HCT116 (cell line): ENCODE measurements at regions not wholly inside any gene's neighbourhood (a gene's known extent, or its start where the extent isn't known, plus 50 kb on each side); places are given as distances from the start of the nearest gene placed in this dataset.

Experiments used
- ATAC-seq: fragments of 200-7000 bp; cut with Tn5 transposase; 2 replicates; pipeline ENCODE4 v1.9.1; 2020; ENCODE audit warnings: mild to moderate bottlenecking, moderate library complexity
- BruUV-seq: library from RNA; stranded (reverse); fragments of 400-500 nt; replicated peaks from 2 replicates; lab custom pipeline; 2021; lab: Mats Ljungman, UMichigan
- CTCF ChIA-PET: fragments of 300-600 bp; sonication (Branson Sonifier 250); formaldehyde crosslinking; loops from one replicate; lab custom pipeline; 2021; ENCODE audit warnings: antibody characterized with exemption; lab: Charles Lee
- POLR2A ChIA-PET: fragments of 300-600, 350-600 bp; sonication (Branson Sonifier 250); formaldehyde crosslinking; loops from one replicate; lab custom pipeline; 2021; ENCODE audit warnings: antibody characterized with exemption; lab: Charles Lee
- RAD21 ChIA-PET, 2 experiments: fragments of 300-600 bp; sonication (Branson Sonifier 250); formaldehyde crosslinking; loops; one replicate each; lab custom pipeline; 2023; ENCODE audit warnings: low total read pairs in 2 of 2; ENCODE audit not compliant: uncharacterized antibody in 2 of 2, unreplicated experiment in 2 of 2, low non-redundant PET in 1 of 2; lab: Charles Lee
- DNase-seq: peaks from one replicate; pipeline ENCODE4 v3.0.0-alpha.2; 2010; ENCODE audit warnings: low read depth, low spot score
- H2AFZ ChIP-seq: fragments of 200-600 bp; shearing (Covaris generic), sonication (generic); 2 replicates; pipeline ENCODE4 v1.6.1; 2017; ENCODE audit warnings: low read depth, mixed run types, mixed read lengths, antibody characterized with exemption, low read length; ENCODE audit not compliant: poor library complexity, severe bottlenecking
- H3K27ac ChIP-seq: 2 replicates; pipeline ENCODE4 v1.5.1; 2012; ENCODE audit warnings: low read depth, low read length
- H3K27me3 ChIP-seq: fragments of 200-600 bp; sonication (generic); 2 replicates; pipeline ENCODE4 v1.6.1; 2016; ENCODE audit warnings: mixed run types, low read length, mixed read lengths; ENCODE audit not compliant: insufficient read depth
- H3K36me3 ChIP-seq, 2 experiments: fragments of 200-500 bp in 1 of 2; fragments of 200-600 bp in 1 of 2; sonication (Bioruptor generic) in 1 of 2; sonication (generic) in 1 of 2; 2 replicates each; pipeline versions ENCODE4 v1.5.1 to v1.6.1; 2014 to 2016; ENCODE audit warnings: low read length in 2 of 2, inconsistent platforms in 1 of 2, mixed read lengths in 1 of 2, mixed run types in 1 of 2; ENCODE audit not compliant: insufficient read depth in 2 of 2, control insufficient read depth in 1 of 2
- H3K4me1 ChIP-seq, 2 experiments: fragments of 200-600 bp in 1 of 2; sonication (generic) in 1 of 2; 2 replicates each; pipeline versions ENCODE4 v1.5.1 to v1.6.1; 2012 to 2017; ENCODE audit warnings: low read length in 2 of 2, inconsistent platforms in 1 of 2, mild to moderate bottlenecking in 1 of 2, mixed read lengths in 1 of 2, mixed run types in 1 of 2, moderate library complexity in 1 of 2; ENCODE audit not compliant: insufficient read depth in 2 of 2, control insufficient read depth in 1 of 2
- H3K4me2 ChIP-seq: fragments of 200-600 bp; sonication (generic); 2 replicates; pipeline ENCODE4 v1.6.1; 2017; ENCODE audit warnings: mixed run types, low read length, mixed read lengths
- H3K4me3 ChIP-seq, 2 experiments: fragments of 200-600 bp in 1 of 2; sonication (generic) in 1 of 2; replicated peaks in 1 of 2; 2 replicates each; pipeline ENCODE4 v1.5.1; 2011 to 2016; ENCODE audit warnings: low read length in 2 of 2, control low read depth in 1 of 2, low read depth in 1 of 2, mild to moderate bottlenecking in 1 of 2, mixed read lengths in 1 of 2, mixed run types in 1 of 2
- H3K79me2 ChIP-seq: fragments of 200-600 bp; sonication (generic); 2 replicates; pipeline ENCODE4 v1.6.1; 2017; ENCODE audit warnings: mild to moderate bottlenecking, mixed run types, low read length, moderate library complexity, mixed read lengths; ENCODE audit not compliant: insufficient read depth
- H3K9ac ChIP-seq: fragments of 200-600 bp; sonication (generic); 2 replicates; pipeline ENCODE4 v1.6.1; 2016; ENCODE audit warnings: low read length, mixed read lengths
- H3K9me2 ChIP-seq: fragments of 200-600 bp; sonication (generic), shearing (Covaris generic); 2 replicates; pipeline ENCODE4 v1.6.1; 2017; ENCODE audit warnings: mixed run types, mild to moderate bottlenecking, moderate library complexity; ENCODE audit not compliant: insufficient read depth
- H3K9me3 ChIP-seq, 2 experiments: fragments of 200-500 bp in 1 of 2; fragments of 200-600 bp in 1 of 2; sonication (Bioruptor generic) in 1 of 2; sonication (generic) in 1 of 2; 2 replicates each; pipeline ENCODE4 v1.6.1; 2014 to 2017; ENCODE audit warnings: low read length in 2 of 2, mixed read lengths in 2 of 2, inconsistent platforms in 1 of 2, low read depth in 1 of 2, mild to moderate bottlenecking in 1 of 2, mixed run types in 1 of 2, moderate library complexity in 1 of 2; ENCODE audit not compliant: control insufficient read depth in 1 of 2, insufficient read depth in 1 of 2
- H4K20me1 ChIP-seq: fragments of 200-600 bp; sonication (generic), shearing (Covaris generic); 2 replicates; pipeline ENCODE4 v1.6.1; 2017; ENCODE audit warnings: mixed run types, mild to moderate bottlenecking, moderate library complexity; ENCODE audit not compliant: insufficient read depth
- EGR1 ChIP-seq: IDR thresholded peaks from 2 replicates; pipeline ENCODE4 v1.6.1; 2012; ENCODE audit warnings: low read depth
- EZH2 ChIP-seq: fragments of 200-600 bp; sonication (generic); IDR thresholded peaks from 2 replicates; pipeline ENCODE4 v1.6.1; 2017; ENCODE audit warnings: antibody characterized with exemption, mixed run types
- JUND ChIP-seq: IDR thresholded peaks from 2 replicates; pipeline ENCODE4 v1.6.1; 2012
- RAD21 ChIP-seq: IDR thresholded peaks from 2 replicates; pipeline ENCODE4 v1.6.1; 2012; ENCODE audit warnings: low read depth, mild to moderate bottlenecking
- SIN3A ChIP-seq: IDR thresholded peaks from 2 replicates; pipeline ENCODE4 v1.6.1; 2012; ENCODE audit warnings: low read depth
- SRF ChIP-seq: IDR thresholded peaks from 2 replicates; pipeline ENCODE4 v1.6.1; 2012; ENCODE audit warnings: low read depth
- ZFX ChIP-seq: fragments of 450-650 bp; IDR thresholded peaks from 2 replicates; pipeline ENCODE4 v1.6.1; 2017
- ZNF274 ChIP-seq: fragments of 200-500 bp; sonication (Bioruptor generic); IDR thresholded peaks from 2 replicates; pipeline ENCODE4 v1.6.1; 2014; ENCODE audit warnings: mild to moderate bottlenecking, low read depth, low read length, inconsistent platforms
- intact Hi-C: fragments of 100-400 bp; cut with micrococcal nuclease; formaldehyde crosslinking; loops from 2 replicates; pipeline ENCODE4 v1.10.0; 2022
- TF ChIP-seq, protein P1 (sequence below): IDR thresholded peaks from 2 replicates; pipeline ENCODE4 v1.6.1; 2012

DNA sequence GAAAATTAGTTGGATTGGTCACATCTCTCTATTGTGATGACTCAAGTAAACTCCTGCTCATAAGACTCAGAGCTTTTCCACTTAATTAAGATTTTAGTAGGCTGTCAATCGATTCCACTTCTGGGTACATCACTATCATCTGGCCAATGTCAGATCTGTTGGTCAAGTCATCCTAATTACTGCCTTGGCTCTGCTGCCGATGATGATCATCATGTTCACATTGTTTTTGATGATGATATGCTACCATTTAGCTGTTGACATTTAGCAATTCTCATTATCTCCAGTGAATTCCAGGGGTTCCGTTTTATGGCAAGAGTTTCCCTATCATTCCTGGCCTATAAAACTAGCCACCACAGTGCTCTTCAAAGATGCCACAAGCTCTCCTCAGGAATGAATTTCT lies 253.4 kb downstream of the IKZF2 start:
- Histone ChIP-seq H3K4me2 (no peak overlapping the region), H3K27me3 (no peaks in the 10 kb centered on the region), H3K9me3 (no peaks in the 10 kb centered on the region), H3K4me3 (no peak overlapping the region), H4K20me1 (no peaks in the 10 kb centered on the region), H3K36me3 (no peaks in the 10 kb centered on the region), H3K9me2 (no peaks in the 10 kb centered on the region), H3K9ac (no peak overlapping the region), H3K4me1 (no peaks in the 10 kb centered on the region), H2AFZ (no peak overlapping the region), H3K79me2 (no peaks in the 10 kb centered on the region), H3K27ac (no peak overlapping the region)
- no peak for TF ChIP-seq ZNF274
- TF ChIP-seq, protein P1, sequence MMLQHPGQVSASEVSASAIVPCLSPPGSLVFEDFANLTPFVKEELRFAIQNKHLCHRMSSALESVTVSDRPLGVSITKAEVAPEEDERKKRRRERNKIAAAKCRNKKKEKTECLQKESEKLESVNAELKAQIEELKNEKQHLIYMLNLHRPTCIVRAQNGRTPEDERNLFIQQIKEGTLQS, result no peak
- TF ChIP-seq SRF, result no peak
- no peak for TF ChIP-seq EGR1
- no peak for TF ChIP-seq RAD21
- TF ChIP-seq SIN3A, result no peak
- no peak for TF ChIP-seq JUND
- intact Hi-C loops, result loop anchor here (10.0 kb wide), 1 partner anchor 303 kb away; no protein-coding TSS in a partner anchor
- POLR2A ChIA-PET, result no interaction called here
- CTCF ChIA-PET, result no interaction called here
- RAD21 ChIA-PET, result no interaction called here
- ATAC-seq, result no peak
- DNase-seq, result no peak
- BruUV-seq, result no TSS peak

DNA sequence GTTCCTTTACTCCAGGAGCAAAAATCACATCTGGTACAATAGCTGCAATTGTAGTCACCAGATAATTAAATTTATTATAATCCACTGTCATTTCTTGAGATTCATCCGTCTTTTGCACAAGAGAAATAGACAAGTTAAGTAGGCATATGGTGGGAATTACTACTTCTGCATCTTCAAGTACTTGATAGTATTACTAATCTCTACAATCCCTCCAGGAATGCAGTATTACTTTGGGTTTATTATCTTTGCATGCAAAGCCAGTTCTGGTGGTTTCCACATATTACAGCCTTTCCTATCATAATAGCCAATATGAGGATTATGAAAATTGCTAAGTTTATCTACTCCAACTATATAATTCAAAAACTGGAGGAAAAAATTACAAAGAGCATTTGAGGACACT lies 254.1 kb downstream of the IKZF2 start:
- Histone ChIP-seq H3K9me3 (no peaks in the 10 kb centered on the region), H3K27ac (no peak overlapping the region), H3K36me3 (no peaks in the 10 kb centered on the region), H3K4me2 (no peak overlapping the region), H3K4me3 (no peak overlapping the region), H4K20me1 (no peaks in the 10 kb centered on the region), H3K79me2 (no peaks in the 10 kb centered on the region), H3K4me1 (no peaks in the 10 kb centered on the region), H3K9ac (no peak overlapping the region), H2AFZ (no peak overlapping the region), H3K9me2 (no peaks in the 10 kb centered on the region), H3K27me3 (no peaks in the 10 kb centered on the region)
- ChIA-PET CTCF (no interaction called here), POLR2A (no interaction called here), RAD21 (no interaction called here)
- no TSS peak for BruUV-seq
- TF ChIP-seq EZH2, result no peak
- TF ChIP-seq ZFX, result no peak
- intact Hi-C loops, result loop anchor here (10.0 kb wide), 1 partner anchor 302 kb away; no protein-coding TSS in a partner anchor
- ATAC-seq, result no peak
- DNase-seq, result no peak
